Progenitor cell of endocrine pancreas (in vitro differentiated cells): ENCODE measurements at regions not wholly inside any gene's neighbourhood (a gene's known extent, or its start where the extent isn't known, plus 50 kb on each side); places are given as distances from the start of the nearest gene placed in this dataset.

ENCODE experiments used
- DNase-seq: peaks from one replicate; pipeline ENCODE4 v3.0.0; 2021; ENCODE audit warnings: low spot score; ENCODE audit not compliant: unreplicated experiment
- H3K27ac Mint-ChIP-seq: 2 replicates; pipeline ENCODE4 v1.8.0; 2021; ENCODE audit warnings: mild to moderate bottlenecking, moderate library complexity, mixed read lengths
- H3K27me3 Mint-ChIP-seq: 2 replicates; pipeline ENCODE4 v1.8.0; 2021; ENCODE audit warnings: mixed read lengths
- H3K36me3 Mint-ChIP-seq: 2 replicates; pipeline ENCODE4 v1.8.0; 2022; ENCODE audit warnings: mixed read lengths; ENCODE audit not compliant: insufficient read depth
- H3K4me1 Mint-ChIP-seq: 2 replicates; pipeline ENCODE4 v1.8.0; 2021; ENCODE audit warnings: low read depth, mixed read lengths
- H3K4me3 Mint-ChIP-seq: 2 replicates; pipeline ENCODE4 v1.8.0; 2021; ENCODE audit warnings: low read depth, mild to moderate bottlenecking, moderate library complexity, mixed read lengths
- H3K9me3 Mint-ChIP-seq: 2 replicates; pipeline ENCODE4 v1.8.0; 2021; ENCODE audit warnings: low read depth, mixed read lengths
- TF ChIP-seq, protein P1 (sequence below): fragments of 200-600 bp; sonication (generic); IDR thresholded peaks from one replicate; pipeline ENCODE4 v1.5.0; 2021; ENCODE audit warnings: antibody characterized with exemption, mild to moderate bottlenecking; ENCODE audit not compliant: unreplicated experiment

GRCh38 chr5:101362067-101362466 is 459.0 kb upstream of the ST8SIA4 start:
- no peak for DNase-seq
- Mint-ChIP-seq H3K4me3 (no peak overlapping the region), H3K9me3 (no peaks in the 10 kb centered on the region), H3K36me3 (no peaks in the 10 kb centered on the region), H3K27me3 (no peaks in the 10 kb centered on the region), H3K4me1 (no peaks in the 10 kb centered on the region), H3K27ac (no peak overlapping the region)
- TF ChIP-seq, protein P1, sequence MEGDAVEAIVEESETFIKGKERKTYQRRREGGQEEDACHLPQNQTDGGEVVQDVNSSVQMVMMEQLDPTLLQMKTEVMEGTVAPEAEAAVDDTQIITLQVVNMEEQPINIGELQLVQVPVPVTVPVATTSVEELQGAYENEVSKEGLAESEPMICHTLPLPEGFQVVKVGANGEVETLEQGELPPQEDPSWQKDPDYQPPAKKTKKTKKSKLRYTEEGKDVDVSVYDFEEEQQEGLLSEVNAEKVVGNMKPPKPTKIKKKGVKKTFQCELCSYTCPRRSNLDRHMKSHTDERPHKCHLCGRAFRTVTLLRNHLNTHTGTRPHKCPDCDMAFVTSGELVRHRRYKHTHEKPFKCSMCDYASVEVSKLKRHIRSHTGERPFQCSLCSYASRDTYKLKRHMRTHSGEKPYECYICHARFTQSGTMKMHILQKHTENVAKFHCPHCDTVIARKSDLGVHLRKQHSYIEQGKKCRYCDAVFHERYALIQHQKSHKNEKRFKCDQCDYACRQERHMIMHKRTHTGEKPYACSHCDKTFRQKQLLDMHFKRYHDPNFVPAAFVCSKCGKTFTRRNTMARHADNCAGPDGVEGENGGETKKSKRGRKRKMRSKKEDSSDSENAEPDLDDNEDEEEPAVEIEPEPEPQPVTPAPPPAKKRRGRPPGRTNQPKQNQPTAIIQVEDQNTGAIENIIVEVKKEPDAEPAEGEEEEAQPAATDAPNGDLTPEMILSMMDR = no peak

DNA sequence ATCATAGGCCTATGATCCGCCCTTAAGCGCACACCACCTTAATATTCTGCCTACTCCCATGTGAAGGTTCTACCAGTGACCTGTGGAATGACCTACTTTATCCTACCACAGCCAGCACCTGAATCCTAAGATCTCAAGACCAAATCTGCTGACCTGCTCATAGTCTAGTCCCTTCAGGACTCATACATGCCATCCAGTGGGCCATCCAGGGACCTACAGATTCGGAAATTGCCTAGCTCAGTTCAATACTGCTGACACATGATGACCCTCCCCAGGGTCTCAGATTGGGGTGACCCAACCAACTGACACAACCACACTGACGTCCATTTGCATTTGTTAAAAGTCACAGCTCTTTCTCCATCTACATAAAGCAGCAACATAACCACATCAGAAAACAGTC is 443.8 kb upstream of the ST8SIA4 start:
- Mint-ChIP-seq H3K27me3 (no peaks in the 10 kb centered on the region), H3K36me3 (no peaks in the 10 kb centered on the region), H3K4me1 (no peaks in the 10 kb centered on the region), H3K27ac (no peak overlapping the region), H3K9me3 (peaks cover 5% of the 10 kb centered on the region), H3K4me3 (no peak overlapping the region)
- TF ChIP-seq, protein P1 = no peak
- DNase-seq = no peak

GRCh38 chr5:101346447-101346846 is 443.4 kb upstream of the ST8SIA4 start:
- no peak overlapping the region for H3K27ac Mint-ChIP-seq
- TF ChIP-seq, protein P1 = no peak
- no peak for DNase-seq

DNA sequence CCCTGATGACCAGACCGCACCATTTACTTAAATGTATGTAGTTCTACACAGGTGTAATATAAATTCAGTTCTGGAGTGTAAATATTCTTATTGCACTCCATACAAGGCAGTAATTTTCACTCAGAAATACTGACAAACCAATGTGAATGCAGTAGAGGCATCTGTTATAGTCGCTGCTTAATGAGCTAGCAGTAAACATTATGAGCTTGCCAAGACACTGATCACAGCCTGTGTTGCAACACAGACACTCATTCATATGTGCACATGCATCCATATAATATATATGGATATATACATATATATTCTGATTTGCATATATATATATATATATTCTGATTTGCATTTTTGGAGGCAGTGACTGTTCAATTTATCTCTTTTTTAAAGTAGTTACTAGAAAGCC is 435.1 kb upstream of the ST8SIA4 start:
- H3K27ac Mint-ChIP-seq = no peak overlapping the region
- TF ChIP-seq, protein P1 = no peak
- H3K36me3 Mint-ChIP-seq = no peaks in the 10 kb centered on the region
- H3K4me3 Mint-ChIP-seq = no peak overlapping the region
- H3K9me3 Mint-ChIP-seq = no peaks in the 10 kb centered on the region
- DNase-seq = no peak
- no peaks in the 10 kb centered on the region for H3K4me1 Mint-ChIP-seq
- no peaks in the 10 kb centered on the region for H3K27me3 Mint-ChIP-seq

More at GRCh38 chr5:101346447-101346846, 443.4 kb upstream of the ST8SIA4 start:
- Mint-ChIP-seq H3K27me3 (no peaks in the 10 kb centered on the region), H3K4me1 (no peaks in the 10 kb centered on the region), H3K9me3 (peaks cover 5% of the 10 kb centered on the region), H3K4me3 (no peak overlapping the region), H3K36me3 (no peaks in the 10 kb centered on the region)

GRCh38 chr5:101327816-101328215 is 424.7 kb upstream of the ST8SIA4 start:
- peaks cover 4% of the 10 kb centered on the region for H3K9me3 Mint-ChIP-seq
- H3K36me3 Mint-ChIP-seq = no peaks in the 10 kb centered on the region
- H3K4me3 Mint-ChIP-seq = no peak overlapping the region
- DNase-seq = no peak
- H3K27me3 Mint-ChIP-seq = peaks cover 14% of the 10 kb centered on the region
- TF ChIP-seq, protein P1 = no peak
- H3K4me1 Mint-ChIP-seq = no peaks in the 10 kb centered on the region
- no peak overlapping the region for H3K27ac Mint-ChIP-seq
